Peyer's patch (tissue), 4 donors: ENCODE measurements at regions not wholly inside any gene's neighbourhood (a gene's known extent, or its start where the extent isn't known, plus 50 kb on each side); places are given as distances from the start of the nearest gene placed in this dataset.
A peak's percentile ranks its signal among the peaks of the same experiment; 100 is the strongest.

Experiments used
- CTCF ChIP-seq, 6 experiments: fragments of 450-650 bp in 4 of 6; fragments of 200-600 bp in 2 of 6; sonication (generic) in 1 of 6; IDR thresholded peaks; one replicate each; pipeline ENCODE4 v1.5.1; 2017 to 2019; ENCODE audit warnings: antibody characterized with exemption in 6 of 6, mild to moderate bottlenecking in 3 of 6, moderate library complexity in 1 of 6
- POLR2A ChIP-seq, 2 donors: fragments of 450-650 bp; IDR thresholded peaks; one replicate each; pipeline ENCODE4 v1.5.1; 2017; ENCODE audit warnings: antibody characterized with exemption in 2 of 2, mild to moderate bottlenecking in 2 of 2, moderate library complexity in 2 of 2

GRCh38 chr12:23221066-23221465, 596.1 kb downstream of the ETNK1 start:
- TF ChIP-seq POLR2A (IDR thresholded peaks at IDR 0.05) (no peak), CTCF (IDR thresholded peaks at IDR 0.05) (peak in 2 of 6 experiments; percentile 18 to 32)
